HL-60 (cell line): ENCODE measurements at regions not wholly inside any gene's neighbourhood (a gene's known extent, or its start where the extent isn't known, plus 50 kb on each side); places are given as distances from the start of the nearest gene placed in this dataset.

ENCODE experiments used
- CTCF ChIP-seq: IDR thresholded peaks from one replicate; pipeline ENCODE4 v1.5.1; 2011; ENCODE audit warnings: low read length, control low read depth, inconsistent platforms; ENCODE audit not compliant: insufficient read depth
- GABPA ChIP-seq: IDR thresholded peaks from 2 replicates; pipeline ENCODE4 v1.6.1; 2012; ENCODE audit warnings: low read depth
- POLR2AphosphoS5 ChIP-seq: IDR thresholded peaks from 2 replicates; pipeline ENCODE4 v1.6.1; 2012; ENCODE audit warnings: low read depth
- REST ChIP-seq: IDR thresholded peaks from 2 replicates; pipeline ENCODE4 v1.6.1; 2012; ENCODE audit warnings: low read depth; ENCODE audit not compliant: insufficient replicate concordance

- no peak for TF ChIP-seq CTCF
- no peak for TF ChIP-seq REST
- no peak for TF ChIP-seq POLR2AphosphoS5
- no peak for TF ChIP-seq GABPA
Measured at GRCh38 chr4:167767281-167767680, 325.1 kb upstream of the ANXA10 start.
